ENCODE measurements at regions not wholly inside any gene's neighbourhood (a gene's known extent, or its start where the extent isn't known, plus 50 kb on each side); places are given as distances from the start of the nearest gene placed in this dataset.

DNA sequence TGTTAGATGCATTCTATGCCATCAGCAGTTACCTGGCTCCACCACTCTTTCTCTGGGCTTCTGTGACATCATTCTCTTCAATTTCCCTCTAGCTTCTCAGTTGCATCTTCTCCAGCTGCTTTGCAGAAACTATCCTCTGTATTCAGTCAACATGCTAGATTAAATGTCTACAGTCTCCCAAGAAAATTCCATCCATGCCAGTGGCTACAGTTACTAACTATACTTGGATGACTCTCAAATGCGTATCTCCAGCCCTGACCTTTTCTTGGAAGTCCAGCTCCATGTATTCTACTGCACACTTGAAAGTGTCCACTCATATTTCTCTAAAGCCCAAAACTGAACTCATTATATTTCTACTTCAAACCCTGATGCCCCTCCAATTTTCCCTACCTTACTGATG is 232.3 kb upstream of the TENM3 start:
- no peak for DNase-seq (ENCODE audit: low read depth)

- DNase-seq (ENCODE audit: low read depth): no peak
Measured at GRCh38 chr4:182014164-182014563, 229.0 kb upstream of the TENM3 start.

DNA sequence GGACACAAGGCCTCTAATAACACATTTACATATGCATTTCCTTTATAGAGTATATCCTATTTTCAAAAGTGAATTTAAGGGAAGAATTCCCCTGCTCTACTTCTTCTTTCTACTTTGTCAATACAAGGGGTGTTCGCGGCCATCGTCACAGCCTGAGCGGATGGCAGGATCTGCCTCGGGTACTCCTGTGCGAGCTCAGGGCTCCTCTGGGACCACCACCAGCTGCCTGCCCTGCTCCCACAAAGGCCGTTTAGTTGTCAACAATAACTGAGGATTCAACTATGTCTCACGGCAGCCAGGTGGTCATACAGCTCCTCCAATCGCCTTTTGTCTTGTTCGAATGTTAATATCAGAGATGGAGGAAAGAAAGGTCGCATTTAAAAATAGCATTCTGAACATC is 228.2 kb upstream of the TENM3 start:
- no peak for DNase-seq (ENCODE audit: low read depth)

GRCh38 chr4:182015893-182016292 is 227.3 kb upstream of the TENM3 start:
- no peak for DNase-seq (ENCODE audit: low read depth)

DNA sequence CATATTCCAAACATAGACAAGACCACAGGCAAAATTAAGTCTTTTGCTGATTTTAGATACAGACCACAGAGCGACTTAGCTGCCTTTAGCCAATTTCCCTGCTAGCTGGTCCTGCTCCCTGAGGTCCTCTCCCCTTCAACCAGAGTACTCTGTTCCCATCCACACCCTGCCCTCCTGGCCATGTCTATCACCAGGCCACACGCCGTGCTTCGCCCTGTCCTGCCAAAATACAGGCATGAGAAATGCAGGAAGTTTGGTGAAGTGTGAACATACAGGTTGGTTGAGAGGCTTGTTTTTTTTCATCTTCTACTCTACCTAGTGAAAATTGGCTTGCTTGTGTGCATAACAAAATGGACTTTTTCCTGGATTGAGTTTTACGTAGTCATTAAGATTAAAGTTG is 226.2 kb upstream of the TENM3 start:
- DNase-seq (ENCODE audit: low read depth): no peak

GRCh38 chr4:182018691-182019090 is 224.5 kb upstream of the TENM3 start:
- DNase-seq (ENCODE audit: low read depth): no peak

DNA sequence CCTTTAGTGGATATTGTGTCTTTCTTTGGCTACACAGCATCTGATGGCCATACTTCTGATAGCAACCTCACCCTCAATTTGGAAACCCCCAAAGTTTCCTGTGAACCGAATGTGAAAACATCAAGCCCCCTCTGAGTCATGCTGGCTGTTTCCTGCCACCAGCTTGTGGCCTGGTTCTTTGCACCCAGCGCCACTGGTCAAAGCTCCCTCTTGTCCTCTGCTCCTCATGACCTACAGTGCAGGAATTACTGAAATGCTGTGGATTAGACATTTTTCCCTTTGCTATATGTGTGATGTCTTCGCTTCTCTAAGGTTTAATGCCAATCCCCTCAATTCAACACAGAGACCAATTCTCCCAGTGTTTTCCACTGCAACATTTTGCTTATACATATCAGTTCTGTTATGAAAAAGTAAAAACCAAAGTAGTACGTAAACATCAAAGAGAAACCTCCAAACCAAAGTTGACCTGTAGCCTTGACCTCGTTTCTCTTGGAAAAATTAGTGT is 224.0 kb upstream of the TENM3 start:
- DNase-seq (ENCODE audit: low read depth): no peak

DNA sequence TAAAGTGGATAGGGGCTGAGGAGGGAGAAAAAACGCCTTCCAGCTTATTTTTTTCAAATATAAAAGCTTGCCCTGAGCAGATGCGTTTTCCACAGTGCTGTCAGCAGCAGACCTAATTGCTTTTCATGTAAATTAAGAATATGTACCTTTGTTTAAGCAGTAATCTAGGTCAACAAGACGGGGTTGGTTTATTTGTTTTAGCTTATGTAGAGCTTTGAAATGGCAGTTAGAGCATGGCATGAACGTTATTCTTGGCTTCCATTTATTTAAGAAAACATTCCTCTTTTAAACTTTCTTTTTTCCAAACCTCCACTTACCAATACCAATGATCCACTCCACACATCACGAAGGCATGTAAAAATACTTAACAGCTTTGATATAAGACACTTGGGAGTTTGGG is 220.3 kb upstream of the TENM3 start:
- DNase-seq (ENCODE audit: low read depth): no peak

DNA sequence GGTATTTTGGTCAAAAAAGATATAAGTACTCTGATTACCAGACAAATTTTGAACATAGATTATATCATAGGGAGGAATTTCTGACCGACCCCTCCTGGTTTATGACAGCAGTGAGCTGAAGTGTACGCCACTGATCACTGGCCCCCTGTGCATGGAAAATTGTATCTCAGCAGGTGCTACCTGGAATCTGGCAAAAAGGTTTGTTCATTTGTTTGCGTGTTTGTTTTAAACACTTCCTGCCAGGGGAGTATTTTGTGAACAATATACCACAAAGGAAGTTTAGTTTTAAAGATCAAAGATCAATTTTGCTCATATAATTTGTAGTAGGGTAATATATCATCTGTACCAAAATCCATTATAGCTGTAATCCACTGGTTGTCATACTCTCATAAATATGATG is 219.7 kb upstream of the TENM3 start:
- no peak for DNase-seq (ENCODE audit: low read depth)

DNA sequence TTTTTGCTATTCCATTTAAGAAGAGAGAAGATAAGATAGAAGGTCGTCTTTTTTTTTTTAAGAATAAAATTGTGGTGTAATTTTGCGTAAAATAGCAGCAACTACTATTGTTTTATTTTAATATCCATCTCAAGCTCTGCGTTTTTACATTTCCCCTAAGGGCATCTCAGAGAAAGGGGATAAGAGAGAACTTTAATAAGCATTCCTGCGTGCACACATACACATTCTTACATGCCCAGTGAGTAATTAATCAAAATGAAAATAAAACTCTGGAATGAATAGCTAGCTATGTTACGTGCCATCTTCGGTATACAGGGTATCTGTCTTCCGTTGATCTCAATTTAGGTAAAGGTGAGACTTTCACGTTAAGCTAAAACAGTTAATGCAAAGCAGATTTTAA is 200.3 kb upstream of the TENM3 start:
- DNase-seq (ENCODE audit: low read depth): no peak

DNA sequence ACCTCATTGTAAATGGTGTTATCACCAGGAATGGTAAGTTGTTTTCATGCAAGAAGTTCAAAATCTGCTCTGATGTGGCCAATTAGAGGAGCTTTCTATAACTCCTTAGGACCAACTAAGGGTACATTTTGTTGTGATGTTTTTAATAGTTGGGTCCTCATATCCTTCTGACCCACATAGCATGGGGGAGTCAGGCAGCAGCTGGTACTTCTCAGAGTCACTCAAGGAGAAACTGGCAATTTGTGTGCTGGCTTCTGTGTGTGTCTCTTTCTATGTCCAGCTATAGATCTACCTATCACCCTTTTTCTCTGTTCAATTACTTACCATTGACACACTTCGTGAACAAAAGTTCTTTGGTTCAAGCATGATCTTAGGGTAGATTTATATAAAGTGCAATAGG is 194.3 kb upstream of the TENM3 start:
- no peak for DNase-seq (ENCODE audit: low read depth)

GRCh38 chr4:182056866-182057265 is 186.3 kb upstream of the TENM3 start:
- no peak for DNase-seq (ENCODE audit: low read depth)

DNA sequence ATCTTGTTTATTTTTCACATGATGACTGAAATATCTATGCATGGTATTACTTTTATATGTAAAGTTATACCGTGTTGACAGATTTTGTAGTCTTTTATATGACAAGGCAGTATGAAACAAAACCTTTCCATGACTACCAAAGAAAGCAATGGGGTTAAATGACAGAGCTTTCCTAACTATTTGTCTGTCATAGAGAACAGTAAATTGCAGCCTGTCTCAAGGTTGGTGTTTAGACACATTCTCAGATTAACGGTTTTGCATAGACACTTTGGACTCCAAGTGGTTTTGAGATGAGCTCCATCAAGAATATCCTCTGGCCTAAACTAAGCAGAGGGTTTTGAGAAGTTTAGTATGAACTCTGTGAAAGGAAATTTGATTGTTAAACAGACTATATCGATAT is 180.7 kb upstream of the TENM3 start:
- no peak for DNase-seq (ENCODE audit: low read depth)

GRCh38 chr4:182062936-182063335 is 180.3 kb upstream of the TENM3 start:
- no peak for DNase-seq (ENCODE audit: low read depth)

DNA sequence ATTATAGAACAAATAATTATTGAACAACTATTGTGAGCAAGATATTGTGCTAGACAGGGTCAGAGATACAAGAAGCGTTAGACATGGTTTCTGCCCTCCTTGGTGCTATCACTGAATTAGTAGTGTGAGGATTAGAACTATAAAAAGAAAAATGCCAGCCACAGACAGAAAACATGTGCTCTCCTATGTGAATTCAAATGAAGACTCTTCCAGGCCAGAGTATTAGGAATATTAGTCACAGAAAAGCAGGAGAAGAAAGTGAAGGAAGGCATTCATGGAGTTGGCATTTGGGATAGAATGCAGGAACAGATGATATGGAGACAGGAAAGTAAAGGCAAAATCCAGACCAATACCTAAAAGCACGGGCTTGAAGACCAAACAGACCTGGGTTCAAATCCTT is 179.6 kb upstream of the TENM3 start:
- no peak for DNase-seq (ENCODE audit: low read depth)

DNA sequence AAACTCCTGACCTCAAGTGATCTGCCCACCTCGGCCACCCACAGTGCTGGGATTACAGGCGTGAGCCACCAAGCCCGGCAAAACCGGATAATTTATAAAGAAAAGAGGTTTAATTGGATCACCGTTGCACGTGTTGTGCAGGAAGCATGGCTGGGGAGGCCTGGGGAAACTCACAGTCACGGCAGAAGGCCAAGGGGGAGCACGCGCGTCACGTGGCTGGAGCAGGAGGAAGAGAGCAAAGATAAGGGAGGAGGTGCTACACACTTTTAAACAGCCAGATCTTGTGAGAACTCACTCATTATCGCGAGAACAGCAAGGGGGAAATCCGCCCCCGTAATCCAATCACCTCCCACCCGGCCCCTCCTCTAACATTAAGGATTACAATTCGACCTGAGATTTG is 177.9 kb upstream of the TENM3 start:
- DNase-seq (ENCODE audit: low read depth): no peak

DNA sequence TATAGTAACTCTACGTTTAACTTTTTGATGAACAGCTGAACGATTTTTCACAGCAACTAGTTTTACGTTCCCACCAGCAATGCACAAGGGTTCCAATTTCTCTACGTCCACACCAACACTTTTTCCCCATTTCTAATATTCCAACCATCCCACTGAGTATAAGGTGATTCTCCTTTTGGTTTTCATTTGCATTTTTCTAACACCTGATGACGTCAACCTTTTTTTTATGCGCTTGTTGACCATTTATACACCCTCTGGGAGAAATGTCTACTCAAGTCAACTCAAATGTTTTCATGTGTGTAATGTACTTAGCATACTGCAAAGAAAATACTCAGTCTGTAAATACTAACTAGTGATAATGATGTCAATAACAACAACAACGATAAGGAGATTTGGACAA is 177.2 kb upstream of the TENM3 start:
- no peak for DNase-seq (ENCODE audit: low read depth)

- DNase-seq (ENCODE audit: low read depth): no peak
Measured at GRCh38 chr4:182067828-182068227, 175.4 kb upstream of the TENM3 start.

DNA sequence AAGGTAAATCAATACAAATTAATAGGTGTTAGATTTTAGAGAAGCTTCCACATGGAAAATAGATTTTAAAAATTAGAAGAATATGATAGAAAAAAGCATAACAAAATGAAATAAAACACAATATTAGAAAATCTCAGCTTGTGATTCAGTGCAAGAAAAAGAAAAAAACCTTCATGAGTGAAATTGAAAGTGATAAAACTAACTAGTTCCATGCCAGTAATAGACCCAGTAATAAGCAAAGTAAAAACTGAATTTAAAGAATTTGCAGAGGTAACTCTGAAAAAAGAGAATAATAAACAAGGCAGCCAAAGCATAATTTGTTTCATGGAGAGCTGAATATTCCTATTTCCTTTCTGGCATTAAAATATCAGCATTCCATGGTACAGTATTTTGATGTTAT is 174.3 kb upstream of the TENM3 start:
- no peak for DNase-seq (ENCODE audit: low read depth)

- DNase-seq (ENCODE audit: low read depth): no peak
Measured at GRCh38 chr4:182073278-182073677, 169.9 kb upstream of the TENM3 start.

GRCh38 chr4:182074139-182074538 is 169.1 kb upstream of the TENM3 start:
- no peak for DNase-seq (ENCODE audit: low read depth)

DNA sequence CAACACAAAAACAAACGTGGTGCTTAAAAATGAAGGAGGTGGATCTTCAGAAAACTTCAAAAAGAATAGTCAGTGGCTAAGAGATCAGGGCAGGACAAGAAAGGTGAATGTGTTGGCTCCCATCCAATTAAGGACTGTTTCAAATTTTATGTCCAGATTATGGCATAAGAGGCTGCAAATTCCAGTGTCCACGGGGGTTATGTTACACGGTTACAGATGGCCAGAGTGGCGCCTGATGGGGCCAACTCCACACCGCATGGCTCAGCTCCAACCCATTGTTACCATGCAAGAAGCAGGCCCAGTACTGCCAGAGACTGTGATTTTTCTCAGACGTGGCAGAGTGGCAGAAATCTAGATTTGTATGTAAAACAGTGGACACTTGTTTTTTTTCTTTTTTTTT is 168.4 kb upstream of the TENM3 start:
- DNase-seq (ENCODE audit: low read depth): no peak

DNA sequence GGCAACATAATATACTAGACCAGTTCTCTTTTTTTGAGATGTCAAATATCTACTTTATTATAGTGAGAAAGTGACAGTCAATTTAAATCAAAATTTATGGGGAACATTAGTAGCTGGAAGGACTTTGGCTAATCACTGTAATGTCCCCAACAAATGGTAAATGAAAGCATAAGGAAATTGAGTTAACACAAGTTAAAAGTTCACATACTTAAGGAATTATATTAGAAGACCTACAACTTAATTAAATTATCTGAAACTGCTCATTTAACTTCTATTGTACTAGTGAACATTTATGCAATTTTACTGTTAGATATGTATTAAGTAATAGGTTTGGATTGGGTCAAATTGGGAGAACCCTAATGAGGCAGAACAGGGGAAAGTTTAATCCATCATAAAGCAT is 160.3 kb upstream of the TENM3 start:
- DNase-seq (ENCODE audit: low read depth): no peak

GRCh38 chr4:182083671-182084410 is 159.4 kb upstream of the TENM3 start:
- DNase-seq (ENCODE audit: low read depth): no peak

Measured in CMK (cell line).